G401.6 (cell line): ENCODE measurements at regions not wholly inside any gene's neighbourhood (a gene's known extent, or its start where the extent isn't known, plus 50 kb on each side); places are given as distances from the start of the nearest gene placed in this dataset.
"Not testable (repeated sequence)": the region's sequence is repeated elsewhere in the genome, so short reads cannot be mapped to it uniquely, and the experiment has no call there.

ENCODE experiments used
- FAIRE-seq: peaks from 2 replicates; lab custom pipeline; 2012; peaks lifted over from hg19 to GRCh38; lab: Jason Lieb, UNC

GRCh38 chr4:27638163-27638915 lies 777.7 kb downstream of the STIM2 start:
- no peak for FAIRE-seq

- FAIRE-seq: no peak
Measured at GRCh38 chr4:27643101-27643500, 782.5 kb downstream of the STIM2 start.

DNA sequence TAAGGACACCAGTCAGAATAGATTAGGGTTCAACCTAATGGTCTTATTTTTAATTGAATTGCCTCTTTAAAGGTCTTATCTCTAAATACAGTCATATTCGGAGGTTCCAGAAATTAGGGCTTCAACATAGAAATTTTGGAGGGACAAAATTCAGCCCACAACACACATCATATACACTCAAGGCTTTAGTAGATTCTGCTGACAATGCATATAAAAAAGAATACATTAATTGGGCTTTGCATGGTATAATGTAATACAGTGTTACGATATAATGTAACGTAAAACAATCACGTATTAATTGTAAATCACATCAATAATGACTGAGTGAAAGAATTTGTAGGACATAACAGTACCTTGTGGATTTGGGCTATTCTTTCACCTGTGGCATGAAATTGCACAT lies 787.8 kb downstream of the STIM2 start:
- no peak for FAIRE-seq

DNA sequence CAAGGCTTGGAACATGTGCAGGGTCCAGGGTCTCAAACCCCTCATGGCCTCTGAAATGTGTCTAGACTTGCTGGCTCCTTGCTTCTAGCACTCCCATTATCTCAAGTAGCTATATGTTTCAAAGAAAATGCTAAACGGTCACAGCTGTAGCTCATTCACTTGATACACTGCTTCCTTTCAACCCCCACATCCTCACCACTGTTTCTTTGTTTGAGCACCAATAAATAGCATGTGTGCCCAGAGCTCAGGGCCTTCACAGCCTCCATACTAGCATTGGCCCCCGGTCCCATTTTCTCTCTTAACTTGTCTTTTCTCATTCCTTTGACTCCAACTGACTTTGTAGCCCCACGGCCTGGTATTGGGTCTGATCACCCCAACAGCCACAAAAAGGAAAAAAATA lies 801.8 kb downstream of the STIM2 start:
- FAIRE-seq: no peak

GRCh38 chr4:27666943-27667342 lies 806.3 kb downstream of the STIM2 start:
- FAIRE-seq: no peak

GRCh38 chr4:27668001-27668400 lies 807.4 kb downstream of the STIM2 start:
- FAIRE-seq: no peak

DNA sequence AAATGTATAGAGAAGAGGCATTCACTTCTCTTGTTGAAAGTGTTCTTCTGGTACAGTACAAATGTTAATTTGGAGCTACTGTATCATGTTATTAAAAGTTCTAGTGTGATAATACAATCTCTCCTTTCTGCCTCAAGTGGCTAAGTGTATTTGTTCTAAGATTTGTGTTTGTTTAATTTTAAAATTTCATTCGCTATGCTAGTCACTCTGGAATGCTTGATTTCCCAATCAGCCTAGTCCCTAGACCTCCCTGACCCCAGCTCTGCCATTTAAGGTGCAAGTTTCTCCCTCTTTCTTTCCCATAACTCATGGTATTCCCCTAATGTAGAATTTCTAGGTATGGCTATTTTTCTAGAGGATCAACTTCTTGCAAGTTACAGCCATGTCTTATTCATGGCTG lies 817.4 kb downstream of the STIM2 start:
- FAIRE-seq: no peak

GRCh38 chr4:27684610-27685011 lies 824.0 kb downstream of the STIM2 start:
- FAIRE-seq: no peak

DNA sequence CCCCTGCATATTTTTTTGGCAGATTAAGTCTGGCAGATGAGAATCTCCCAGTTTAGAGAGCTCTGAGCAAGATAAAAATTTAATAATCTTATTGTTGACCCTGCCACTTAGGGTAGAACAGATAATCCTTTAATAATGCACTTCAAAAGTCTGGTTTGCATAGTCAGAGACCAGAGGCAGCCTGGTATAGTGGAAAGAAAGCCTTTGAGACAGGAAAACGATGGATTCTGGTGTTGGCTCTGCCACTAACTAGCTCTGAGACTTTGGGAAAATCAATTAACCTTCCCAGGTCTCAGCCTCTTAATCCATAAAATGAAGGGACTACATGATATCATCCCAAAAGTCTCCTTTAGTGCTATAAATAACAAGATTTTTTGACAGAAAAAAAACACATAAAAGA lies 824.5 kb downstream of the STIM2 start:
- no peak for FAIRE-seq

DNA sequence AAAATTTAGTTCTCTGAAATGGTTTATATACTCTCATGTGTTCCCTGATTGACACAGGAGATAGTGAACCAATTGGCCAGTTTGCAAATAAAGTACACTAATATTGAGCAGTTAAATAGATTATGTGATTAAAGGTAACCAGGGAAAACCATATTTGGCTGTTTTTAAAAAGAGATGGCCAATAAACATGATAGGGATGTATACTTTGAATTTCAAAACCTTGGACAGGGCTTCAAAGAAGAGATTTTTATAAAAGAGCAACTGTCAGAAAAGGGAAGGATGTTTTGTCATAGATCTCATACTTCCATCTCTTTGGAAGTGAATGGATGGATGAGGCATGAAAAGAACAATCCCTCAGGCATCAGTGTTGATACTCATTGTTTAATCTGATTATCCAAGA lies 825.3 kb downstream of the STIM2 start:
- no peak for FAIRE-seq

- FAIRE-seq: no peak
Measured at GRCh38 chr4:27692158-27692557, 831.5 kb downstream of the STIM2 start.

DNA sequence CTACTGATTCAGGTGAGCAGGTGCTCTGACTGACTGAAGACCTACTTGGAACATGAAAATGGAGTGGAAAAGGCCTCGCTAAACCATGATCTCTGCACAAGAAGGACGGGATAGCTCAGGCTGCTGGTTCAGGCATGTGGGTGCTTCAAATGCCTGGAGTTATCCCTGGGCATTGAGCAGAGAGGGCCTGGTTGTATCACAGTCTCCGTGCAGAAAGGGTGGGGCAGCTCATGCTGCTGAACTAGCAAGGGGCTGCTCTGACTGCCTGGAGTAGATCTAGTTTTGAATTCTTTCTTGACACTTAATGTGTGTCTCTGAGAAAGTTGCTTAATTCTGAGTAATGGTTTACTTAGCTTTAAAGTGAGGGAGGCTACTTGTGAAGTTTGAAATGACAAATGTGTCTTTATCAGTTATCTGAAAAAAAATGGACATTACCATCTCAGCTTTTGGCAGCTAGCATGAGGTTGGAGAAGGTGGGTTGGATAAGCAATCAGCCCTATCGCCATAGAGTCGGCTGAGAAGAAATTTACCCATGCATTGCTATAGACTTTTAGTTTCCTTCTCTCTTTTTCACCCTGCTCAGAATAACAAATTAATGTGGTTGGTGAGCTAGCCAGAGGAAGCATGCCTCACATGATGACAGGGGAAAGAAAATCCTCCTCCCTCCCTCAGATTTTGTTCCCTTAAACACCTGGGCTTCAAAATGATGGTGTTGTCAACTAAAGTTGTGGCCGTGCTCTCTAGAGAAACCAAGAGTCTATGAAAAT lies 832.4 kb downstream of the STIM2 start:
- no peak for FAIRE-seq

DNA sequence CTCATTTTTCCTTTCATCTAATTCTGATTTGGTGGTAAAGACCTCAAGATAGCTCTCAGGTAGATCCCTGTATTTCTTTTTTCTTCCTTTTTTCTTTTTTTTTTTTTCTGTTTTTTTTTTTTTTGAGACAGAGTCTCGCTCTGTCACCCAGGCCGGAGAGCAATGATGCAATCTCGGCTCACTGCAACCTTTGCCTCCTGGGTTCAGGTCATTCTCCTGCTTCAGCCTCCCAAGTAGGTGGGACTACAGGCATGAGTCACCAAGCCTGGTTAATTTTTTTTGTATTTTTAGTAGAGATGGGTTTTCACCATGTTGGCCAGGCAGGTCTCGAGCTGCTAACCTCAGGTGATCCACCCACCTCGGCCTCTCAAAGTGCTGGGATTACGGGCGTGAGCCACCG lies 835.6 kb downstream of the STIM2 start:
- FAIRE-seq: not testable (repeated sequence)

- no peak for FAIRE-seq
Measured at GRCh38 chr4:27701606-27702005, 841.0 kb downstream of the STIM2 start.

- no peak for FAIRE-seq
Measured at GRCh38 chr4:27702730-27703431, 842.2 kb downstream of the STIM2 start.

DNA sequence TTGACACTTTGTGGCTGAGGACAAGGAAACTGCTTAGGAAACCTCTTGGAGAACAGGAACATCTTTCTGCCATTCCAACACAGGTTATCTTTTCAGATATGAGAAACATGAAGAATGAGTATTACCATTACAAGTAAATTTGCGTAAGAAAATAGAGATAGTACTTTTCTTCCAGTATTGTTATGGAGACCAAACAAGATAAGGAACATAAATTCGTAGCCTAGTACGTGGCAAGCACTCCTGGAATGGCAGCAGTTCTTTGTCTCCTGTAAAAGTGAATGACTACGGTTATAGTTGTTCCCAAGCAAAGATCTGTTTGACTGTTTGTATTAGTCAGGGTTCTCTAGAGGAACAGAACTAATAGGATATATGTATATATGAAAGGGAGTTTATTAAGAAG lies 843.1 kb downstream of the STIM2 start:
- no peak for FAIRE-seq

- no peak for FAIRE-seq
Measured at GRCh38 chr4:27711041-27711440, 850.4 kb downstream of the STIM2 start.

- FAIRE-seq: no peak
Measured at GRCh38 chr4:27714073-27714472, 853.4 kb downstream of the STIM2 start.

GRCh38 chr4:27716693-27717430 lies 856.2 kb downstream of the STIM2 start:
- FAIRE-seq: no peak

DNA sequence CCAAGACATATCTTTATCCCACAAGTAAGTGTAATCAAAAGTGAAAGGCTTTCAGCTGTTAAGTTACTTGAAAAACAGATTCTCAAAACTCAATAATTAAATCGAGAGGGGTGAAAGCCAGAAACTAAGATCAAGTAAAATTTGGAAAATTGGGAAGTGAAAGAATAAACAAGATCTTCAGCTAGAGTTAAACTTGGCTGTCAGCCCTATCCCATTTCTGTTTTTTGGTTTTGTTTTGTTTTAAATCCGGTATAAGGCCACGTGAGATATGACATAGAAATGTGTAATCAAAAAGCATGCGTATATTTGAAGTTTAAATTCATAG lies 856.8 kb downstream of the STIM2 start:
- no peak for FAIRE-seq

DNA sequence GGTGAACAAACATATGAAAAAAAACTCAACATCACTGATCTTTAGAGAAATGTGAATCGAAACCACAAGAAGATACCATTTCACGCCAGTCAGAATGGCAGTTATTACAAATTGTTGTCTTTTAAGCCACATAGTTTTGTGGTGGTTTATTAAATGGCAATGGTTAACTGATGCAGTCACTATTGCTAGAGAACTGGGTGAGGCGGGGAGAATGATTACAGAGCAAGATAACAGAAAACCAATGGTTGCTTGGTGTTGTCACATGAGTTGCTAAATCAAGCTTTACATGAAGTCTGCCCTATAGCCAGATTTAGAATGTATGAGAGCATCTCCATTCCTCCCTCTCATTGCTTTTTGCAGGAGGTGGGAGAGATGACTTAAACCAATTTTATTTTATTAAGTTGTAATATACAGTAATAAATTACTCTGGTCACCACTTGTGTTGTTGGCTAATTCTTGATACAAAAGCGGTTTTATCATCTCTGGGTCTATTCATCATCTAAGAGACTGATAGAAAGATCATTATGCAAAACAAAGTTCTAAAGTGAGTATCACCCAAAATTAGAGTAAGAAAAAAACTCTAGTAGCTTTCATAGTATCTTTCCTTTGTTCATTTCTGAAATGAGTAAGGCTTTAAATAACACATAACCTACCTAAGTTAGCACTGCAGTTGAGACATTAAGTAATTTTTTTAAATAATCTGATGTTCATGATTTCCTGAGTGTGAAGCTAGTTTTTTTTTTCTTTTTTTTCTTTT lies 859.5 kb downstream of the STIM2 start:
- no peak for FAIRE-seq

DNA sequence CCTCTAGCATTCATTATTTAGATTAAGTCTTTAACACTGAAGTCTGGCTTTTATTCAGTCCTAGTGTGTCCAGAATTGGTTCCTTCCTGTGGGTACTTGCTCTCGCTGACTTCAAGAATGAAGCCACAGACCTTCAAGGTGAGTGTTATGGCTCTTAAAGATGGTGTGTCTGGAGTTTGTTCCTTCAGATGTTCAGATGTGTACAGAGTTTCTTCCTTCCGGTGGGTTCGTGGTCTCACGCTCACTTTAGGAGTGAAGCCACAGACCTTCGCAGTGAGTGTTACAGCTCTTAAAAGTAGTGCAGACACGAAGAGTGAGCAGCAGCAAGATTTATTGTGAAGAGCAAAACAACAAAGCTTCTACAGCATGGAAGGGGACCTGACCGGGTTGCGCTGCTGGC lies 860.6 kb downstream of the STIM2 start:
- no peak for FAIRE-seq
